ENCODE measurements at regions not wholly inside any gene's neighbourhood (a gene's known extent, or its start where the extent isn't known, plus 50 kb on each side); places are given as distances from the start of the nearest gene placed in this dataset.

DNA sequence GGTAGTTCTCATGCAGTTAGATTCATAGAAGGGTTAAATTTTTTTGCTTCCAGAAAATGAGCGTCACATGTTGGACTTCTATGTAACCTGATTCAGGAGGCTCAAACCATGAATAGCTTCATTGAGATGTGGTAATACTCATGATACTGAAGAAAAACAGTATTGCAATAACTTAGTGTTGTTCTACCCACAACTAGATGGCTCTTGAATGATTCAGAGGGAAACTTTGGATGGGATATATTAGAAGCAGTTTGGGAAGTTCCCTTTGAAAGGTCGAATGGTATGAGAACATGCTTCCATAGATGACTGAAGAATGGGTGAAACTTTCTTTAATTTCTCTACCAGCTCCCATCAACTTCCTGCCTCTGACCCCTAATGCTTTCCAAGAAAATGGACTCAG lies 211.7 kb upstream of the PTGFR start:
- CTCF ChIA-PET: no interaction called here
- H3K27me3 Mint-ChIP-seq: peaks cover 9% of the 10 kb centered on the region
- no peak for ATAC-seq

DNA sequence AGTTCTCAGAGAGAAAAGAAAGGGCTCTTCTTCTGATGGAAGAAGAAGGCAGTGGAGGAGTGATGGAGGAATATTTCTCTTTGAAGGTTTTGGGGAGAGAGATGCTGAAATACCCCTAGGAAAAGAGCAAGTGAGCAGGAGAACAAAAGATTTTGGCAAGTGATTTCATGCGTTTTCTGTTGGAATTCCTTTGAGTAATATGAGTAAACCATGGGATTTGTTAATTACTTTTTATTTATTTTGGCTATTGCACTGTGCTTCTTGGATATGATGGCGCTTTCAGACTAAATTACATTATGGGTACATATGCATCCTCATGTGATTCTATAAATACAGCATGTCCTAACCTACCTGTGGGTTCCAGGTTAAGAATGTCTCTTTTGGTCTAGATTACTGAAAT lies 210.1 kb upstream of the PTGFR start:
- Mint-ChIP-seq H3K27me3 (peaks cover 8% of the 10 kb centered on the region), H3K36me3 (ENCODE audit: low read depth) (no peaks in the 10 kb centered on the region), H3K4me1 (no peaks in the 10 kb centered on the region), H3K9me3 (ENCODE audit: low read depth) (no peaks in the 10 kb centered on the region), H3K4me3 (no peak overlapping the region), H3K27ac (no peak overlapping the region)
- ATAC-seq: no peak
- POLR2A ChIA-PET: no interaction called here
- intact Hi-C loops (cut with DNase I, micrococcal nuclease): no loop called here
- DNase-seq: no peak
- CTCF ChIA-PET: no interaction called here

More for the DNA sequence above, 211.7 kb upstream of the PTGFR start:
- intact Hi-C loops (cut with DNase I, micrococcal nuclease): no loop called here
- Mint-ChIP-seq H3K36me3 (ENCODE audit: low read depth) (no peaks in the 10 kb centered on the region), H3K4me1 (no peaks in the 10 kb centered on the region), H3K4me3 (no peak overlapping the region), H3K27ac (no peak overlapping the region), H3K9me3 (ENCODE audit: low read depth) (no peaks in the 10 kb centered on the region)
- POLR2A ChIA-PET: no interaction called here
- DNase-seq: no peak

DNA sequence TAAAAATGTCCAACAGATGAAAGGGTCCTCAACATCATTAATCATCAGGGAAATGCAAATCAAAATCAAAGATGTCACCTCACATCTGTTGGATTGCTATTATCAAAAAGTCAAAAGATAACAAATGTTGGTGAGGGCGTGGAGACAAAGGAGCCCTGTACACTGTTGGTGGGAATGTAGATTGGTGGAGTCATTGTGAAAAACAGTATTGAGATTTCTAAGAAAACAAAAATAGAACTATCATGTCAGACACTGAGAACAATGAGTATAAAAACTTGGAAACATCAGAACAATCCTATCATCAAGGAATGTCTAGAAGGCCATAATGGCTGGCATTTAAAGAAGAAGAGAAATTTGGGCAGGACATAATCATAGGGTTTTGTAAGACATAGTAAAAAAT lies 209.2 kb upstream of the PTGFR start:
- CTCF ChIA-PET: no interaction called here
- no peaks in the 10 kb centered on the region for H3K36me3 Mint-ChIP-seq (ENCODE audit: low read depth)
- peaks cover 8% of the 10 kb centered on the region for H3K27me3 Mint-ChIP-seq
- H3K27ac Mint-ChIP-seq: no peak overlapping the region
- H3K4me3 Mint-ChIP-seq: no peak overlapping the region
- intact Hi-C loops (cut with DNase I, micrococcal nuclease): no loop called here
- POLR2A ChIA-PET: no interaction called here
- no peaks in the 10 kb centered on the region for H3K4me1 Mint-ChIP-seq
- no peak for DNase-seq
- no peaks in the 10 kb centered on the region for H3K9me3 Mint-ChIP-seq (ENCODE audit: low read depth)
- ATAC-seq: no peak

DNA sequence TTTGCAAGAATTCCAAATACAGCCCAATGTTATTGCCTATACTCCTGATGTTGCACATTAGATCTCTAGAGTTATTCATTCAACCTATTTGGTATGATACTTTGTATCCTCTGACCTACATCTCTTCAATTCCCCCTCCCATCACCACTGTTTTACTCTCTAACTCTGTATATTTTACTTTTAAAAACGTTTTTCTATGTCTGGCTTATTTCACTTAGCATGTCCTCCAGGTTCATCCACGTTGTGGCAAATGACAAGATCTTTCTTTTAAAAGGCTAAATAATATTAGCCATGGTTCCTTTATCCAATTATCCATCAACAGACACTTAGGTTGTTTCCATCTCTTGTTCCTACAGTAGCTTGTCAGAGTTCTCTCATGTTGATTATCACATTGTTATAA lies 207.1 kb upstream of the PTGFR start:
- ATAC-seq: no peak
- POLR2A ChIA-PET: no interaction called here

DNA sequence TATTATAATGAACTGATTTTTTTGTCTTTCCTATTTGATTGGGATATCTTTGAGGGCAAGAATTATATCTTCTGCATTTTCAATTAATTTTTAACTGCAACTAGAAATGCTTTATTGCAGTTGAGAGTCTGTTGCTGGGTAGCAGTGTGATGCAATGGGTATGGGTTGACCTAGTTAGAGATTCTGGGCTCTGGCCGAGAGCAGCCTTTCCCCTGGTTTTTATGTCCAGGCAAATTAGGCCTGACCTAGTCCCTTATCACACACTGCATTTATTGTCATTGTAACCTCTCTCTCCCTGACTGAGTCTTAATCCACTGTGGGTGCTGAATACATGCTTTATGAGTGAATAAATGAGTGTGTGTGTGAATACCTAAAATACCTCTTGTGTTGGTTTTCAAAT lies 206.4 kb upstream of the PTGFR start:
- DNase-seq (no peak), ATAC-seq (no peak)
- Mint-ChIP-seq H3K27me3 (peaks cover 2% of the 10 kb centered on the region), H3K9me3 (ENCODE audit: low read depth) (no peaks in the 10 kb centered on the region), H3K4me3 (no peak overlapping the region), H3K4me1 (no peaks in the 10 kb centered on the region), H3K27ac (no peak overlapping the region), H3K36me3 (ENCODE audit: low read depth) (no peaks in the 10 kb centered on the region)
- ChIA-PET CTCF (no interaction called here), POLR2A (no interaction called here)
- intact Hi-C loops (cut with DNase I, micrococcal nuclease): no loop called here

More for the DNA sequence above, 207.1 kb upstream of the PTGFR start:
- Mint-ChIP-seq H3K4me3 (no peak overlapping the region), H3K4me1 (no peaks in the 10 kb centered on the region), H3K27me3 (peaks cover 2% of the 10 kb centered on the region), H3K9me3 (ENCODE audit: low read depth) (no peaks in the 10 kb centered on the region), H3K27ac (no peak overlapping the region), H3K36me3 (ENCODE audit: low read depth) (no peaks in the 10 kb centered on the region)
- intact Hi-C loops (cut with DNase I, micrococcal nuclease): no loop called here
- CTCF ChIA-PET: no interaction called here
- no peak for DNase-seq

DNA sequence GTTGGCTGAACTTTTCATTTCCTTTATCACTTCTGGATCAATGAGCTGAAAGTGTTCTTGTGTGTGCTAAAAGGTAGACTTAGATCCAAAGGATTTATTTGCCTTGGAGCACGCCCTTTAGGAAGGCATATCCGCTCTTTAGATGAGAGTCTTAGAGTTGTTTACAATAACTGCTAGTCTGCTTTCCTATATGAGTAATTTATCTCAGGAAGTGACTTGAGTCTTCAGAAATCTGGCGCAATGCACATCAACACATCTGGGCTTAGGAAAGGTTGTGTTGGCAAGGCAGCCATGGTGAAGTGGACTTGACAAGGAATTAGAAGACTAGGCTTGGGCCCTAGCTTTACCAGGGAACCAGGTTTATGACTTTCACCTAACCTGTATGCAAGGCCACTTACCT lies 204.1 kb upstream of the PTGFR start:
- ChIA-PET POLR2A (no interaction called here), CTCF (no interaction called here)
- Mint-ChIP-seq H3K4me3 (no peak overlapping the region), H3K9me3 (ENCODE audit: low read depth) (no peaks in the 10 kb centered on the region), H3K4me1 (no peaks in the 10 kb centered on the region), H3K27me3 (peaks cover 4% of the 10 kb centered on the region), H3K27ac (no peak overlapping the region), H3K36me3 (ENCODE audit: low read depth) (no peaks in the 10 kb centered on the region)
- intact Hi-C loops (cut with DNase I, micrococcal nuclease): no loop called here
- ATAC-seq (no peak), DNase-seq (no peak)

DNA sequence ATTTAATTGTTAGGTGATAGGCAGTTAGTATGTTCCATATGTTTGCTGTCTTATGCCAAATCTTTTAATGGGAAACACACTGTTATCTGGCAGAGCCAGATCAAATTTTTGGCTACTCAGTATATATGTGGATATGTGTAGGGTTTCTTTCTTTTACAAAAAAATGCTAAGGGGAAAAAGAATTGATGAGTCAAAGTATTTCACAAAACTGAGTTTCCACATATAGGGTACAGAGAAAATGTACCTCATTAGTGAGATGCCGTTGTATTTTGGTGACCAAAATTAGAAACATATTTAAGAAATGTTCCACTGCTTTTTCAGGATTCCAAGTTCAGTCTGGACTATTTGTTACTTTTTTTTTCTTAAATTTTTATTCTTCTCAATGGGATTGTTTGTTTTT lies 201.2 kb upstream of the PTGFR start:
- ChIA-PET POLR2A (no interaction called here), CTCF (no interaction called here)
- Mint-ChIP-seq H3K4me3 (no peak overlapping the region), H3K36me3 (ENCODE audit: low read depth) (no peaks in the 10 kb centered on the region), H3K27me3 (peaks cover 6% of the 10 kb centered on the region), H3K4me1 (no peaks in the 10 kb centered on the region), H3K9me3 (ENCODE audit: low read depth) (no peaks in the 10 kb centered on the region), H3K27ac (no peak overlapping the region)
- intact Hi-C loops (cut with DNase I, micrococcal nuclease): no loop called here
- ATAC-seq (no peak), DNase-seq (no peak)

DNA sequence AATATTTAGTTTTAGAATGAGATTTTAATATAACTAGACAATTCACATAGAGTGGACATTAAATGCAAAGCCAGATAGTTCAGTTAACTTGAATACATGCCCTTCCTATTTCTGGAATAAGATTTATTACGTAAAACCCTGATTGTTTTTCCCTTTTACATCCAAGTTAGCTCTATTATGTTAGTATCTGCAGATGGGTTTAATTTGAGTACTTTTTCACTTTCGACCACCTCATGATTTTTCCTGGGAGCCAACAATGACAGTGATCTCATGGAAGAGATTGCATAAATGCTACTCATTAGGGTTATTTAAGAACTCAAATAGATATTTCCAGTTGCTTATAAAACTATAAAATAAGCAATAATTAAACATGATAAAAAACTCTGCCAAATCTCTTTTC lies 199.4 kb upstream of the PTGFR start:
- POLR2A ChIA-PET: no interaction called here
- DNase-seq: no peak
- Mint-ChIP-seq H3K4me1 (no peaks in the 10 kb centered on the region), H3K4me3 (no peak overlapping the region), H3K27me3 (peaks cover 7% of the 10 kb centered on the region), H3K9me3 (ENCODE audit: low read depth) (no peaks in the 10 kb centered on the region), H3K36me3 (ENCODE audit: low read depth) (no peaks in the 10 kb centered on the region), H3K27ac (no peak overlapping the region)
- intact Hi-C loops (cut with DNase I, micrococcal nuclease): no loop called here
- CTCF ChIA-PET: interaction anchor here (0.6 kb wide), 1 partner anchor 184 kb away, joined by 3 read pairs; no protein-coding TSS in a partner anchor
- no peak for ATAC-seq

DNA sequence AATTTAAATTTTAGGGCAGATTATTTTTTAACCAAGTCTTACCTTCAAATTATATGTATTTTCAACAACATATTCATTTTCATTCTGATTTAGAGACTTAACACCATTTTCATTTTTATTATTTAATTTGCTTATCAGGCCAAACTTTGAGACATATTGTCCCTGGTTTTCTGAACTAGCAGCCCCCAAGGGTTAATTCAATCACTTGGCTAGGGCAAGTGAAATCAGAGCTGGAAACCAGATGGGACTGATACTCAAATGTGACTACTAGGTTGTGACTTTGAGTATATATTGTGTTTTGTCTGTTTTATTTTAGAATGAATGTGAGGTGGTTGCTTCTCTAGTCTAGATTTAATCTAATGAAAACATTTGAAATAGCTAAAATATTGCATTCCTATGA lies 198.9 kb upstream of the PTGFR start:
- peaks cover 7% of the 10 kb centered on the region for H3K27me3 Mint-ChIP-seq
- H3K36me3 Mint-ChIP-seq (ENCODE audit: low read depth): no peaks in the 10 kb centered on the region
- intact Hi-C loops (cut with DNase I, micrococcal nuclease): no loop called here
- no peaks in the 10 kb centered on the region for H3K9me3 Mint-ChIP-seq (ENCODE audit: low read depth)
- H3K4me3 Mint-ChIP-seq: no peak overlapping the region
- ATAC-seq: no peak
- no peaks in the 10 kb centered on the region for H3K4me1 Mint-ChIP-seq
- ChIA-PET POLR2A (no interaction called here), CTCF (interaction anchor here (0.6 kb wide), 1 partner anchor 184 kb away, joined by 3 read pairs; no protein-coding TSS in a partner anchor)
- DNase-seq: no peak
- H3K27ac Mint-ChIP-seq: no peak overlapping the region

DNA sequence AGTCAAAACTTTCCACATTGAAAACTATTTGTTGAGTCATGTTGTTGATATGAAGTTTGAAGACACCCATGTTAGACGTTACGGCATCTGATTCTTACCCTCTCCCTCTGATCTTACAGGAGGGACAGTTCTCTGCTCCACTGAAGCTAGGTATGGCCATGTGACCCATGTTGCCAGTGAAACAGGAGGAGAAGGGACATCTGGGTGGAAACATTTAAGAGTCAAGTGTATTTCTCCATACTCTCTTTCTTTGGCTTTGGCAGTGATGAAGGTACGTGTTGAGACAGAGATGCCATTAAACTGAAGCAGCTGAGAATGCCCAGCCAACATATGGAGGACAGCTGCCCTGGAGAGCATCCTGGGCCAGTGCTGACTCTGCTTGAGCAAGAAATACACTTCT lies 198.4 kb upstream of the PTGFR start:
- ChIA-PET POLR2A (no interaction called here), CTCF (no interaction called here)
- no peak overlapping the region for H3K4me3 Mint-ChIP-seq
- H3K36me3 Mint-ChIP-seq (ENCODE audit: low read depth): no peaks in the 10 kb centered on the region
- ATAC-seq: no peak
- H3K27ac Mint-ChIP-seq: no peak overlapping the region
- H3K9me3 Mint-ChIP-seq (ENCODE audit: low read depth): no peaks in the 10 kb centered on the region
- no peak for DNase-seq
- H3K4me1 Mint-ChIP-seq: no peaks in the 10 kb centered on the region
- intact Hi-C loops (cut with DNase I, micrococcal nuclease): no loop called here
- peaks cover 7% of the 10 kb centered on the region for H3K27me3 Mint-ChIP-seq

DNA sequence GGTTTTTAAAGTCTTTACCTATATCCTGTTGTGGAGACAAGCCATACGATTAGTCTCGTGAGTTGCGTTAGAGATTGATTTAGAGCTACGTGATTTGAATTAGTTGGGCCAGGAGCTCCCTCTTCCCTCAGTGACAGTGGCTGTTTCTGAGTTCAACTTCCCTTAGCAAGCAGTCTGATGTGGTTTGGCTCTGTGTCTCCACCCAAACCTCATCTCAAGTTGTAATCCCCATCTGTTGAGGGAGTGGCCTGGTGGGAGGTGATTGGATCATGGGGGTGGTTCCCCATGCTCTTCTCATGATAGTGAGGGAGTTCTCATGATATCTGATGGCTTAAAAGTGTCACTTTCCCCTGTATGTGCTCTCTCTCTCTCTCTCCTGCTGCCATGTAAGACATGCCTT lies 192.9 kb upstream of the PTGFR start:
- DNase-seq (no peak), ATAC-seq (no peak)
- no peaks in the 10 kb centered on the region for H3K4me1 Mint-ChIP-seq
- no peaks in the 10 kb centered on the region for H3K9me3 Mint-ChIP-seq (ENCODE audit: low read depth)
- H3K27ac Mint-ChIP-seq: no peak overlapping the region
- no peaks in the 10 kb centered on the region for H3K36me3 Mint-ChIP-seq (ENCODE audit: low read depth)
- peaks cover 3% of the 10 kb centered on the region for H3K27me3 Mint-ChIP-seq
- intact Hi-C loops (cut with DNase I, micrococcal nuclease): no loop called here
- CTCF ChIA-PET: interaction anchor here (0.6 to 1.2 kb wide), 2 partner anchors 36 to 295 kb away, joined by 4 read pairs; no protein-coding TSS in a partner anchor
- POLR2A ChIA-PET: interaction anchor here (0.6 to 0.7 kb wide), 2 partner anchors 44 to 1593 kb away, joined by 3 read pairs; no protein-coding TSS in a partner anchor
- H3K4me3 Mint-ChIP-seq: no peak overlapping the region

DNA sequence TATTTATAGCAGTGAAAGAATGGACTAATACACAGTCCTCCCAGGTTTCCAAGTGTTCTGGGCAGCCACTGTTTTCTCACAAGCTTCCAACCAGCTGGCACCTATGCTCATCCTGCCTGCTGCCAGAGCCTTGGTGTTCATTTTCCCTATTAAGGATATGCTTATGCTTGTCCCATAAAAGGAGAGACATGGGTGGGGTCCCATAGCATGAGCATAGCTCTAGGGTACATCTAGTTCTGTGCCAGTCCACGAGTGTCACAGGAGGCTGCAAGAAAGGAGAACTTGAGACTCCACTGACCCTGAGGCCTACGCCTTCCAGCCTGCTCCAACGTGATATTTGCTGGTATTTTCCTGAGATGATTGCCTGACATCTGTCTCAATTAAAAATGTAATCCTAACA lies 192.4 kb upstream of the PTGFR start:
- ChIA-PET POLR2A (interaction anchor here (0.7 kb wide), 1 partner anchor 43 kb away, joined by 3 read pairs; no protein-coding TSS in a partner anchor), CTCF (no interaction called here)
- H3K27me3 Mint-ChIP-seq: peaks cover 3% of the 10 kb centered on the region
- no peaks in the 10 kb centered on the region for H3K36me3 Mint-ChIP-seq (ENCODE audit: low read depth)
- no peak overlapping the region for H3K27ac Mint-ChIP-seq
- H3K4me3 Mint-ChIP-seq: no peak overlapping the region
- no peaks in the 10 kb centered on the region for H3K9me3 Mint-ChIP-seq (ENCODE audit: low read depth)
- no peak for DNase-seq
- H3K4me1 Mint-ChIP-seq: no peaks in the 10 kb centered on the region
- ATAC-seq: no peak
- intact Hi-C loops (cut with DNase I, micrococcal nuclease): no loop called here

DNA sequence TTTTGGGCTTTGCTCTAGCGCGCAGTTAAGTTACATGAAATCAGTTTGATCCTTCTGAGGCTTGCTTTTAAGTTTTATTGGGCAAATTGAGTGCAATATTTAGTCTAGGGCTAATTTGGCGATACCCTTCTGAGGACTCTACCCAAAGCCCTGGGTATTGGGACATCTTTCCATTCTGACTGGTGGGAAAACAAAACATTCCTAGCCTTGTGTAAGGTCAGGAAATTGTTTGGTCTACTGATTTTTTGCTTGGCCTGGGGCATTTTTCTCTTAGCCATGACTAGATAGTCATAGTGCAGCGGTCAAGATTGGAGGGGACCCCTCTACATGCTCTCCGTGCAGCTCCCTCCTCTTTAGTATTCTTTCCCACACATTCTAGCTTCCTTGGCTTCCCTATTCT lies 189.6 kb upstream of the PTGFR start:
- no peaks in the 10 kb centered on the region for H3K4me1 Mint-ChIP-seq
- H3K9me3 Mint-ChIP-seq (ENCODE audit: low read depth): no peaks in the 10 kb centered on the region
- H3K27ac Mint-ChIP-seq: no peak overlapping the region
- ATAC-seq: no peak
- intact Hi-C loops (cut with DNase I, micrococcal nuclease): no loop called here
- ChIA-PET CTCF (no interaction called here), POLR2A (no interaction called here)
- no peak overlapping the region for H3K4me3 Mint-ChIP-seq
- no peaks in the 10 kb centered on the region for H3K36me3 Mint-ChIP-seq (ENCODE audit: low read depth)
- peaks cover 1% of the 10 kb centered on the region for H3K27me3 Mint-ChIP-seq
- DNase-seq: no peak

All from activated CD4-positive, alpha-beta T cell treated with anti-CD3 and anti-CD28 coated beads for 36 hours (primary cell).